ENCODE measurements at regions not wholly inside any gene's neighbourhood (a gene's known extent, or its start where the extent isn't known, plus 50 kb on each side); places are given as distances from the start of the nearest gene placed in this dataset.

DNA sequence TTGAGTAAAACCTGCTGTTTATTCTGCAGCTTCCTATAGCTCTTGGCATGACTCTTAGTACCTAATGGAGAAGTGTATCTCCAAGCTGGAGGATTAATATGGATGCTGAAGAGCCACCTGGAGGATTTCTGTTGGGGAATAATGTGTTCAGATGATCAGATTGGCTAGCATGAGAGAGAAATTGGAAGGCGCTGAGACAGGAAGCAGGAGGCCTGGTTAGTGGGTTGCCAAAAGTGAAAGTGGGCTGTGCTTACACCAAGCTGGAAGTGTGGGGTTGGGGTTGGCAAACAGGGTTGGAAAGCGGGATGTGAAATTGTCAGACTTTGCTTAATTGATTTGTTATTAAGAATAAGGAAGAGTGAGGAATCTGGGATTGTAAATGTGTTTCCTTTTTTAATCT, 111.8 kb upstream of the PLPP4 start:
- CTCF ChIA-PET: no interaction called here
- POLR2A ChIA-PET: no interaction called here
- TF ChIP-seq, protein P1, sequence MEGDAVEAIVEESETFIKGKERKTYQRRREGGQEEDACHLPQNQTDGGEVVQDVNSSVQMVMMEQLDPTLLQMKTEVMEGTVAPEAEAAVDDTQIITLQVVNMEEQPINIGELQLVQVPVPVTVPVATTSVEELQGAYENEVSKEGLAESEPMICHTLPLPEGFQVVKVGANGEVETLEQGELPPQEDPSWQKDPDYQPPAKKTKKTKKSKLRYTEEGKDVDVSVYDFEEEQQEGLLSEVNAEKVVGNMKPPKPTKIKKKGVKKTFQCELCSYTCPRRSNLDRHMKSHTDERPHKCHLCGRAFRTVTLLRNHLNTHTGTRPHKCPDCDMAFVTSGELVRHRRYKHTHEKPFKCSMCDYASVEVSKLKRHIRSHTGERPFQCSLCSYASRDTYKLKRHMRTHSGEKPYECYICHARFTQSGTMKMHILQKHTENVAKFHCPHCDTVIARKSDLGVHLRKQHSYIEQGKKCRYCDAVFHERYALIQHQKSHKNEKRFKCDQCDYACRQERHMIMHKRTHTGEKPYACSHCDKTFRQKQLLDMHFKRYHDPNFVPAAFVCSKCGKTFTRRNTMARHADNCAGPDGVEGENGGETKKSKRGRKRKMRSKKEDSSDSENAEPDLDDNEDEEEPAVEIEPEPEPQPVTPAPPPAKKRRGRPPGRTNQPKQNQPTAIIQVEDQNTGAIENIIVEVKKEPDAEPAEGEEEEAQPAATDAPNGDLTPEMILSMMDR (IDR thresholded peaks at IDR 0.05): no peak
- TF ChIP-seq, protein P2, sequence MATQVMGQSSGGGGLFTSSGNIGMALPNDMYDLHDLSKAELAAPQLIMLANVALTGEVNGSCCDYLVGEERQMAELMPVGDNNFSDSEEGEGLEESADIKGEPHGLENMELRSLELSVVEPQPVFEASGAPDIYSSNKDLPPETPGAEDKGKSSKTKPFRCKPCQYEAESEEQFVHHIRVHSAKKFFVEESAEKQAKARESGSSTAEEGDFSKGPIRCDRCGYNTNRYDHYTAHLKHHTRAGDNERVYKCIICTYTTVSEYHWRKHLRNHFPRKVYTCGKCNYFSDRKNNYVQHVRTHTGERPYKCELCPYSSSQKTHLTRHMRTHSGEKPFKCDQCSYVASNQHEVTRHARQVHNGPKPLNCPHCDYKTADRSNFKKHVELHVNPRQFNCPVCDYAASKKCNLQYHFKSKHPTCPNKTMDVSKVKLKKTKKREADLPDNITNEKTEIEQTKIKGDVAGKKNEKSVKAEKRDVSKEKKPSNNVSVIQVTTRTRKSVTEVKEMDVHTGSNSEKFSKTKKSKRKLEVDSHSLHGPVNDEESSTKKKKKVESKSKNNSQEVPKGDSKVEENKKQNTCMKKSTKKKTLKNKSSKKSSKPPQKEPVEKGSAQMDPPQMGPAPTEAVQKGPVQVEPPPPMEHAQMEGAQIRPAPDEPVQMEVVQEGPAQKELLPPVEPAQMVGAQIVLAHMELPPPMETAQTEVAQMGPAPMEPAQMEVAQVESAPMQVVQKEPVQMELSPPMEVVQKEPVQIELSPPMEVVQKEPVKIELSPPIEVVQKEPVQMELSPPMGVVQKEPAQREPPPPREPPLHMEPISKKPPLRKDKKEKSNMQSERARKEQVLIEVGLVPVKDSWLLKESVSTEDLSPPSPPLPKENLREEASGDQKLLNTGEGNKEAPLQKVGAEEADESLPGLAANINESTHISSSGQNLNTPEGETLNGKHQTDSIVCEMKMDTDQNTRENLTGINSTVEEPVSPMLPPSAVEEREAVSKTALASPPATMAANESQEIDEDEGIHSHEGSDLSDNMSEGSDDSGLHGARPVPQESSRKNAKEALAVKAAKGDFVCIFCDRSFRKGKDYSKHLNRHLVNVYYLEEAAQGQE (IDR thresholded peaks at IDR 0.05; ENCODE audit: insufficient read depth in 1 of 2, low read depth in 2 of 2, low read length in 1 of 2): no peak
- TF ChIP-seq SIN3A (IDR thresholded peaks at IDR 0.05; ENCODE audit: borderline replicate concordance, insufficient read depth, low read depth, low read length) (no peak), TCF7L2 (IDR thresholded peaks at IDR 0.05; ENCODE audit: low read depth, low read length) (no peak), POLR2AphosphoS5 (IDR thresholded peaks at IDR 0.05; ENCODE audit: low read depth, low read length) (no peak)
- BruUV-seq (replicated peaks): no TSS peak
- DNase-seq (ENCODE audit: low read depth, low spot score): no peak
- H3K9me3 ChIP-seq (ENCODE audit: control insufficient read depth, insufficient read depth, low read depth, low read length): no peaks in the 10 kb centered on the region
- H3K4me1 ChIP-seq (ENCODE audit: control insufficient read depth, insufficient read depth, low read length): no peaks in the 10 kb centered on the region
- in situ Hi-C loops (cut with HindIII; ENCODE audit: low pct_unique_long_range_greater_than_20kb, low sequenced_read_pairs) (no loop called here), intact Hi-C loops (cut with micrococcal nuclease; ENCODE audit: unreplicated experiment) (no loop called here)
- no peak overlapping the region for H3K27ac ChIP-seq (ENCODE audit: low read length)
- H3K36me3 ChIP-seq (ENCODE audit: control insufficient read depth, insufficient read depth, low read length): no peaks in the 10 kb centered on the region
- ATAC-seq: no peak
- peaks cover 4% of the 10 kb centered on the region; the same call in 1 of the 2 replicates for H3K27me3 ChIP-seq (ENCODE audit: control insufficient read depth, insufficient read depth, low read length)
- H3K4me3 ChIP-seq (ENCODE audit: low read depth in 2 of 2, low read length in 2 of 2): no peak overlapping the region

DNA sequence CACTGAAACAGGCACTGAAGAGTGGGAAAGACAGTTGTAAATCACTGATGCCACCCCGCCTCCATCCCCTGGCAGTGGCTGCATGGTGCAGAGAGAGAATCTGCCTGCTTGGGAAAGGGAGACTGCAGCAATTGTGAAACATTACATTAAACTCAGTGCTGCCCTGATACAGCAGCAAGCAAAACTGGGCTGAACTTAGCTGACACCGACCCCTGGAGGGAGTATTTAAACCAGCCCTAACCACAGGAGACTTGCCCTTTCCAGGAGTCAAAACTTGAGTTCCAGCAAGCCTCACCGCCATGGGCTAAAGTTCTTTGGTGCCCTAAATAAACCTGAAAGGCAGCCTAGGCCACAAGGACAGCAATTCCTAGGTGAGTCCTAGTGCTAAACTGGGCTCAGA, 109.4 kb upstream of the PLPP4 start:
- no peak overlapping the region for H3K27ac ChIP-seq (ENCODE audit: low read length)
- DNase-seq (ENCODE audit: low read depth, low spot score) (no peak), ATAC-seq (peak; percentile 51; the same call in 1 of the 2 replicates)
- intact Hi-C loops (cut with micrococcal nuclease; ENCODE audit: unreplicated experiment) (no loop called here), in situ Hi-C loops (cut with HindIII; ENCODE audit: low pct_unique_long_range_greater_than_20kb, low sequenced_read_pairs) (no loop called here)
- peaks cover 4% of the 10 kb centered on the region; the same call in 1 of the 2 replicates for H3K27me3 ChIP-seq (ENCODE audit: control insufficient read depth, insufficient read depth, low read length)
- no peaks in the 10 kb centered on the region for H3K36me3 ChIP-seq (ENCODE audit: control insufficient read depth, insufficient read depth, low read length)
- TF ChIP-seq SIN3A (IDR thresholded peaks at IDR 0.05; ENCODE audit: borderline replicate concordance, insufficient read depth, low read depth, low read length) (no peak), POLR2AphosphoS5 (IDR thresholded peaks at IDR 0.05; ENCODE audit: low read depth, low read length) (no peak), TCF7L2 (IDR thresholded peaks at IDR 0.05; ENCODE audit: low read depth, low read length) (no peak)
- TF ChIP-seq, protein P2 (IDR thresholded peaks at IDR 0.05; ENCODE audit: insufficient read depth in 1 of 2, low read depth in 2 of 2, low read length in 1 of 2): no peak
- TF ChIP-seq, protein P1 (IDR thresholded peaks at IDR 0.05): no peak
- H3K9me3 ChIP-seq (ENCODE audit: control insufficient read depth, insufficient read depth, low read depth, low read length): no peaks in the 10 kb centered on the region
- BruUV-seq (replicated peaks): no TSS peak
- POLR2A ChIA-PET: no interaction called here
- H3K4me3 ChIP-seq (ENCODE audit: low read depth in 2 of 2, low read length in 2 of 2): no peak overlapping the region
- H3K4me1 ChIP-seq (ENCODE audit: control insufficient read depth, insufficient read depth, low read length): no peaks in the 10 kb centered on the region
- CTCF ChIA-PET: interaction anchor here (0.6 kb wide), 1 partner anchor 387 kb away, joined by 3 read pairs; no protein-coding TSS in a partner anchor
